ENCODE measurements at regions not wholly inside any gene's neighbourhood (a gene's known extent, or its start where the extent isn't known, plus 50 kb on each side); places are given as distances from the start of the nearest gene placed in this dataset.

DNA sequence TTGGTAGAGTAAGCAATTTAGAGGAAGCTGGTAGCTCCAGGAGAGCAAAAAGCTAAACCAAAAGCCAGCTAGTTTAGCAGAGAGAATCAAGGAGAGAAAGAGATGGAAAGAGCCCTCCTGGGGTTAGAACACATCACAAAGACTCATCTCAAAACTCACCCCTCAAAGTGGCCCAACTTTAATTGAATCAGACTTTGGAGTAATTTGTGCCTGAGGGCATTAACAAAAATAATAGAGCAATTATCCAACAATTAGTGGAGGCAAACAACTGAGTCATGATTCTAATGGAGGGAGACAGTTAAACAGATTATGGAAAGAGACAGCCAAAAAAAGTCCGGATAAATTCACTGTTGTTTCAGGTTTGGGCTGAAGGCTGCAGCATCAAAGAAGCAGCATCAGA, 417.4 kb downstream of the KCNJ3 start:
- no peak for TF ChIP-seq ELF4 (IDR thresholded peaks at IDR 0.05)
- TF ChIP-seq HDGF (IDR thresholded peaks at IDR 0.05; ENCODE audit: borderline replicate concordance): no peak
- TF ChIP-seq FOXK2 (IDR thresholded peaks at IDR 0.05): no peak
- no peak for TF ChIP-seq ZNF384 (IDR thresholded peaks at IDR 0.05)
- no peak for TF ChIP-seq SUZ12 (IDR thresholded peaks at IDR 0.05)
- no peak for TF ChIP-seq ARNT (IDR thresholded peaks at IDR 0.05)
- TF ChIP-seq NFRKB (IDR thresholded peaks at IDR 0.05): no peak
- no peak for TF ChIP-seq SP1 (IDR thresholded peaks at IDR 0.05)
- no peak for TF ChIP-seq BHLHE40 (IDR thresholded peaks at IDR 0.05; ENCODE audit: borderline replicate concordance)
- no peak for TF ChIP-seq L3MBTL2 (conservative IDR thresholded peaks at IDR 0.05)
- TF ChIP-seq TARDBP (IDR thresholded peaks at IDR 0.05): no peak
- no peak for TF ChIP-seq FOXM1 (IDR thresholded peaks at IDR 0.05; ENCODE audit: borderline replicate concordance)
